Natural killer cell (primary cell): ENCODE measurements at regions not wholly inside any gene's neighbourhood (a gene's known extent, or its start where the extent isn't known, plus 50 kb on each side); places are given as distances from the start of the nearest gene placed in this dataset.

ENCODE experiments used
- ATAC-seq, 3 donors: fragments of 150-1000 bp in 2 of 3; fragments of 200-7000 bp in 1 of 3; cut with Tn5 transposase; 1 replicate in 1 of 3; 2 replicates in 2 of 3; pipeline ENCODE4 v1.10.0; 2021; ENCODE audit warnings: mild to moderate bottlenecking in 2 of 3, moderate library complexity in 2 of 3
- DNase-seq, 2 donors: peaks; one replicate each; pipeline versions ENCODE4 v3.0.0 to v3.0.0-alpha.2; 2013 to 2021; ENCODE audit warnings: mixed read lengths in 1 of 2
- H3K27ac ChIP-seq: one replicate; pipeline ENCODE4 v1.5.1; 2013; ENCODE audit warnings: mild to moderate bottlenecking, low read length
- H3K27me3 ChIP-seq: one replicate; pipeline ENCODE4 v1.6.1; 2013; ENCODE audit warnings: low read length; ENCODE audit not compliant: control insufficient read depth, insufficient read depth
- H3K36me3 ChIP-seq: one replicate; pipeline ENCODE4 v1.6.1; 2013; ENCODE audit warnings: low read length; ENCODE audit not compliant: control insufficient read depth, insufficient read depth
- H3K4me1 ChIP-seq: one replicate; pipeline ENCODE4 v1.6.1; 2013; ENCODE audit warnings: low read length; ENCODE audit not compliant: control insufficient read depth, insufficient read depth
- H3K4me3 ChIP-seq: one replicate; pipeline ENCODE4 v1.5.1; 2013; ENCODE audit warnings: low read length
- H3K9me3 ChIP-seq: one replicate; pipeline ENCODE4 v1.6.1; 2013; ENCODE audit warnings: low read length; ENCODE audit not compliant: control insufficient read depth, insufficient read depth
- H3K27ac Mint-ChIP-seq, 2 donors: one replicate each; pipeline ENCODE4 v1.8.0; 2022; ENCODE audit warnings: mild to moderate bottlenecking in 2 of 2, mixed read lengths in 2 of 2, moderate library complexity in 1 of 2
- H3K27me3 Mint-ChIP-seq, 2 donors: one replicate each; pipeline ENCODE4 v1.8.0; 2022; ENCODE audit warnings: low read depth in 2 of 2, mixed read lengths in 2 of 2
- H3K36me3 Mint-ChIP-seq: one replicate; pipeline ENCODE4 v1.8.0; 2022; ENCODE audit warnings: mixed read lengths
- H3K4me1 Mint-ChIP-seq, 2 donors: one replicate each; pipeline ENCODE4 v1.8.0; 2022; ENCODE audit warnings: mixed read lengths in 2 of 2
- H3K4me3 Mint-ChIP-seq: one replicate; pipeline ENCODE4 v1.8.0; 2022; ENCODE audit warnings: mild to moderate bottlenecking, moderate library complexity, mixed read lengths
- H3K9me3 Mint-ChIP-seq, 2 donors: one replicate each; pipeline ENCODE4 v1.8.0; 2022; ENCODE audit warnings: mixed read lengths in 2 of 2
- CTCF ChIP-seq: fragments of 200-600 bp; IDR thresholded peaks from one replicate; pipeline ENCODE4 v1.8.0; 2022; ENCODE audit warnings: antibody characterized with exemption
- WGBS: methylation state at CpG from one replicate; pipeline ENCODE4 v1.1.7; 2013; ENCODE audit warnings: missing lambda C conversion rate; ENCODE audit not compliant: insufficient coverage; 5-methylcytosine and 5-hydroxymethylcytosine counted together
- intact Hi-C: fragments of 100-400 bp; cut with micrococcal nuclease; formaldehyde crosslinking; loops from one replicate; pipeline ENCODE4 v1.14.2; 2022

- no peak overlapping the region for H3K27ac ChIP-seq
- Mint-ChIP-seq H3K4me1 (peaks cover 14 to 16% of the 10 kb centered on the region in 2 donors), H3K9me3 (no peaks in the 10 kb centered on the region), H3K27ac (no peak overlapping the region), H3K27me3 (peaks cover 0 to 2% of the 10 kb centered on the region in 2 donors), H3K4me3 (no peak overlapping the region), H3K36me3 (no peaks in the 10 kb centered on the region)
- intact Hi-C loops, result no loop called here
- DNase-seq (no peak), ATAC-seq (no peak)
- no peak for TF ChIP-seq CTCF
- no peaks in the 10 kb centered on the region for H3K27me3 ChIP-seq
- H3K4me3 ChIP-seq, result no peak overlapping the region
- 91% methylated on average over 1 of the region's 1 CpG for WGBS
- H3K4me1 ChIP-seq, result peaks cover 9% of the 10 kb centered on the region
- H3K36me3 ChIP-seq, result no peaks in the 10 kb centered on the region
- no peaks in the 10 kb centered on the region for H3K9me3 ChIP-seq
These were observed 213.2 kb upstream of the RPS23 start for GRCh38 chr5:82491397-82491796.

- Mint-ChIP-seq H3K4me1 (peaks cover 14 to 16% of the 10 kb centered on the region in 2 donors), H3K9me3 (no peaks in the 10 kb centered on the region), H3K27ac (no peak overlapping the region), H3K36me3 (no peaks in the 10 kb centered on the region), H3K4me3 (no peak overlapping the region), H3K27me3 (no peaks in the 10 kb centered on the region)
- 82% methylated on average over 1 of the region's 1 CpG for WGBS
- H3K4me1 ChIP-seq, result peaks cover 9% of the 10 kb centered on the region
- no peaks in the 10 kb centered on the region for H3K27me3 ChIP-seq
- H3K36me3 ChIP-seq, result no peaks in the 10 kb centered on the region
- intact Hi-C loops, result no loop called here
- no peak for TF ChIP-seq CTCF
- H3K9me3 ChIP-seq, result no peaks in the 10 kb centered on the region
- H3K4me3 ChIP-seq, result no peak overlapping the region
- ATAC-seq, result no peak
- no peak overlapping the region for H3K27ac ChIP-seq
- DNase-seq, result no peak
These were observed 211.5 kb upstream of the RPS23 start for GRCh38 chr5:82489683-82490082.

DNA sequence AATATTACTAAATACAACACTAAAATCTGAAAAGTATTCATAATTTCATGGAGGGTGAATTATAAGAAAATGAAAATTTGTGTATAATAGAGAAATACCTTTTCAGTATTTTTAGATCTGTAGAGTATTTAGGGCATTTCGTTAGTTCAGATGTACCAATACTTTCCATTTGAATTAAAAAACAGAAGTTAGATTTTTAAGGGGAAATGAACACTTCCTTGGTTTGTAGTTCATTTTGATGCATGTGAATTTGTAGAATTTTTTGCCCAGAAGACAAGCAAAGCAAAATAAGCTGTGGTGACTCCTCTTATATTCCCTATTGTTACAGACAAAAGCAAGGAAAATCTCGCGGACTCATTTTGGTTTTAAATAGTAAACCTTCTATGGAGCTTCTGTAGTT, 209.0 kb upstream of the RPS23 start:
- Histone ChIP-seq H3K4me1 (no peaks in the 10 kb centered on the region), H3K36me3 (no peaks in the 10 kb centered on the region), H3K27ac (no peak overlapping the region), H3K27me3 (no peaks in the 10 kb centered on the region), H3K9me3 (no peaks in the 10 kb centered on the region), H3K4me3 (no peak overlapping the region)
- TF ChIP-seq CTCF, result no peak
- no peak overlapping the region for H3K4me3 Mint-ChIP-seq
- no peaks in the 10 kb centered on the region for H3K36me3 Mint-ChIP-seq
- DNase-seq, result no peak
- no peak for ATAC-seq
- no peaks in the 10 kb centered on the region for H3K9me3 Mint-ChIP-seq
- no peak overlapping the region for H3K27ac Mint-ChIP-seq
- WGBS, result no CpG with 5 or more reads among the region's 3 CpGs
- peaks cover 0 to 3% of the 10 kb centered on the region in 2 donors for H3K27me3 Mint-ChIP-seq
- intact Hi-C loops, result no loop called here
- H3K4me1 Mint-ChIP-seq, result no peaks in the 10 kb centered on the region

GRCh38 chr5:82480331-82480730, 202.2 kb upstream of the RPS23 start:
- Mint-ChIP-seq H3K9me3 (no peaks in the 10 kb centered on the region), H3K4me3 (no peak overlapping the region), H3K27me3 (peaks cover 0 to 7% of the 10 kb centered on the region in 2 donors), H3K36me3 (no peaks in the 10 kb centered on the region), H3K4me1 (peaks cover 0 to 5% of the 10 kb centered on the region in 2 donors), H3K27ac (no peak overlapping the region)
- H3K9me3 ChIP-seq, result no peaks in the 10 kb centered on the region
- no peaks in the 10 kb centered on the region for H3K4me1 ChIP-seq
- ATAC-seq, result no peak
- no peak for TF ChIP-seq CTCF
- H3K27ac ChIP-seq, result no peak overlapping the region
- DNase-seq, result no peak
- H3K27me3 ChIP-seq, result no peaks in the 10 kb centered on the region
- intact Hi-C loops, result no loop called here
- 93% methylated on average over 4 of the region's 4 CpGs for WGBS
- no peak overlapping the region for H3K4me3 ChIP-seq
- H3K36me3 ChIP-seq, result no peaks in the 10 kb centered on the region
